GM12874 (cell line): ENCODE measurements at regions not wholly inside any gene's neighbourhood (a gene's known extent, or its start where the extent isn't known, plus 50 kb on each side); places are given as distances from the start of the nearest gene placed in this dataset.

Experiments used
- CTCF ChIP-seq: IDR thresholded peaks from 2 replicates; pipeline ENCODE4 v1.5.1; 2011; ENCODE audit warnings: low read depth, mild to moderate bottlenecking, control low read depth, low read length, moderate library complexity; ENCODE audit not compliant: insufficient read depth

GRCh38 chr20:5492937-5493336 is 117.9 kb downstream of the GPCPD1 start:
- TF ChIP-seq CTCF = no peak

- no peak for TF ChIP-seq CTCF
These were observed 119.4 kb downstream of the GPCPD1 start for GRCh38 chr20:5491455-5491854.

GRCh38 chr20:5489601-5490000 is 121.2 kb downstream of the GPCPD1 start:
- TF ChIP-seq CTCF = no peak

- no peak for TF ChIP-seq CTCF
These were observed 122.0 kb downstream of the GPCPD1 start for GRCh38 chr20:5488823-5489222.

GRCh38 chr20:5486377-5487054 is 124.3 kb downstream of the GPCPD1 start:
- no peak for TF ChIP-seq CTCF

GRCh38 chr20:5484926-5485325 is 125.9 kb downstream of the GPCPD1 start:
- TF ChIP-seq CTCF = no peak

GRCh38 chr20:5484346-5484745 is 126.5 kb downstream of the GPCPD1 start:
- no peak for TF ChIP-seq CTCF
